H1 (cell line): ENCODE measurements at regions not wholly inside any gene's neighbourhood (a gene's known extent, or its start where the extent isn't known, plus 50 kb on each side); places are given as distances from the start of the nearest gene placed in this dataset.

ENCODE experiments used
- BCL11A ChIP-seq, 2 experiments: IDR thresholded peaks; one replicate each; pipeline ENCODE4 v1.6.1; 2011; ENCODE audit warnings: low read depth in 2 of 2, low read length in 2 of 2, mild to moderate bottlenecking in 2 of 2
- BRCA1 ChIP-seq: IDR thresholded peaks from 2 replicates; pipeline ENCODE4 v1.6.1; 2012; ENCODE audit warnings: low read depth, low read length, improper control_type of control experiment
- CEBPB ChIP-seq: IDR thresholded peaks from 2 replicates; pipeline ENCODE4 v1.6.1; 2012; ENCODE audit warnings: low read depth, low read length
- POLR2A ChIP-seq, 2 experiments: IDR thresholded peaks; 1 replicate in 1 of 2; 2 replicates in 1 of 2; pipeline ENCODE4 v1.6.1; 2011; ENCODE audit warnings: low read depth in 2 of 2, low read length in 2 of 2, mild to moderate bottlenecking in 2 of 2; ENCODE audit errors: control extremely low read depth in 1 of 2
- RXRA ChIP-seq: IDR thresholded peaks from 2 replicates; pipeline ENCODE4 v1.6.1; 2011; ENCODE audit warnings: low read depth, mild to moderate bottlenecking, low read length, moderate library complexity; ENCODE audit not compliant: insufficient read depth
- SIN3A ChIP-seq, 2 experiments: IDR thresholded peaks in 1 of 2; conservative IDR thresholded peaks in 1 of 2; 2 replicates each; pipeline ENCODE4 v1.6.1; 2011 to 2012; ENCODE audit warnings: low read length in 2 of 2, improper control_type of control experiment in 1 of 2, low read depth in 1 of 2, mild to moderate bottlenecking in 1 of 2
- SUZ12 ChIP-seq: fragments of 200-600 bp; sonication (generic); IDR thresholded peaks from 2 replicates; pipeline ENCODE4 v1.6.1; 2012; ENCODE audit warnings: mild to moderate bottlenecking, inconsistent platforms, low read length, moderate library complexity, mixed read lengths
- TAF7 ChIP-seq: optimal IDR thresholded peaks from 2 replicates; pipeline ENCODE3; 2011; ENCODE audit warnings: low read depth, mild to moderate bottlenecking, inconsistent platforms, low read length, moderate library complexity, borderline replicate concordance
- YY1 ChIP-seq: IDR thresholded peaks from 2 replicates; pipeline ENCODE4 v1.6.1; 2011; ENCODE audit warnings: low read depth, mild to moderate bottlenecking, low read length
- TF ChIP-seq, protein P1 (sequence below), 3 experiments: IDR thresholded peaks; 1 replicate in 2 of 3; 2 replicates in 1 of 3; pipeline versions ENCODE4 v1.5.1 to v1.6.1; 2011; ENCODE audit warnings: low read length in 3 of 3, mild to moderate bottlenecking in 3 of 3, inconsistent platforms in 2 of 3, low read depth in 1 of 3, moderate library complexity in 1 of 3; ENCODE audit not compliant: insufficient read depth in 1 of 3; ENCODE audit errors: control extremely low read depth in 1 of 3

DNA sequence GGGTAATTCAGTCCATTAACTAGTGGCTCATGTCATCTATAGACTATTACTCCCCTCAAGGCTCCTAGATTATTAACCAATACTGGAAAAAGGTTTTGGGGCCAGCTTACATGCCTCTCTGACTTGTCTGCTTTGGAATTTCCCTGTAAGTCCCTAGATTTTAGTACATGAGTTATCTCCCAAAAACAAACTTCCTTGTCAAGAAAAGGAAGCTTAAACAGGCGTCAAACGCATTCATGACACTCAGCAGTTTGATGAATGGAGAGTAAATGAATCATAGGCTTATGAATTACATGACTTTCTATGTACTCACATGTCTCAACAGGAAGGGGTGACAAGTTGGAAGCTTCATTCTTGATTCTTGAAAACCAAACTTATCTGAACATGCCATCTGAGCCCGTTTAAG is 70.8 kb downstream of the BLID start:
- TF ChIP-seq BCL11A (IDR thresholded peaks at IDR 0.05; ENCODE audit: low read depth in 2 of 2, low read length in 2 of 2) (no peak), SUZ12 (no peak), BRCA1 (no peak), POLR2A (IDR thresholded peaks at IDR 0.05; ENCODE audit: control extremely low read depth in 1 of 2, low read depth in 2 of 2, low read length in 2 of 2) (no peak), CEBPB (no peak), RXRA (no peak), TAF7 (no peak), YY1 (no peak), SIN3A (conservative IDR thresholded peaks at IDR 0.05 in 1 of 2, IDR thresholded peaks at IDR 0.05 in 1 of 2; ENCODE audit: low read depth in 1 of 2, low read length in 2 of 2) (no peak)
- TF ChIP-seq, protein P1, sequence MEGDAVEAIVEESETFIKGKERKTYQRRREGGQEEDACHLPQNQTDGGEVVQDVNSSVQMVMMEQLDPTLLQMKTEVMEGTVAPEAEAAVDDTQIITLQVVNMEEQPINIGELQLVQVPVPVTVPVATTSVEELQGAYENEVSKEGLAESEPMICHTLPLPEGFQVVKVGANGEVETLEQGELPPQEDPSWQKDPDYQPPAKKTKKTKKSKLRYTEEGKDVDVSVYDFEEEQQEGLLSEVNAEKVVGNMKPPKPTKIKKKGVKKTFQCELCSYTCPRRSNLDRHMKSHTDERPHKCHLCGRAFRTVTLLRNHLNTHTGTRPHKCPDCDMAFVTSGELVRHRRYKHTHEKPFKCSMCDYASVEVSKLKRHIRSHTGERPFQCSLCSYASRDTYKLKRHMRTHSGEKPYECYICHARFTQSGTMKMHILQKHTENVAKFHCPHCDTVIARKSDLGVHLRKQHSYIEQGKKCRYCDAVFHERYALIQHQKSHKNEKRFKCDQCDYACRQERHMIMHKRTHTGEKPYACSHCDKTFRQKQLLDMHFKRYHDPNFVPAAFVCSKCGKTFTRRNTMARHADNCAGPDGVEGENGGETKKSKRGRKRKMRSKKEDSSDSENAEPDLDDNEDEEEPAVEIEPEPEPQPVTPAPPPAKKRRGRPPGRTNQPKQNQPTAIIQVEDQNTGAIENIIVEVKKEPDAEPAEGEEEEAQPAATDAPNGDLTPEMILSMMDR (IDR thresholded peaks at IDR 0.05; ENCODE audit: control extremely low read depth in 1 of 3, insufficient read depth in 1 of 3, low read depth in 1 of 3, low read length in 3 of 3), result no peak
